Hematopoietic multipotent progenitor cell treated with erythropoietin and hydrocortisone succinate and interleukin-3 and kit ligand, for 8 days (in vitro differentiated cells): ENCODE measurements at regions not wholly inside any gene's neighbourhood (a gene's known extent, or its start where the extent isn't known, plus 50 kb on each side); places are given as distances from the start of the nearest gene placed in this dataset.

ENCODE experiments used
- DNase-seq: peaks from one replicate; pipeline ENCODE4 v3.0.0-alpha.2; 2015

DNA sequence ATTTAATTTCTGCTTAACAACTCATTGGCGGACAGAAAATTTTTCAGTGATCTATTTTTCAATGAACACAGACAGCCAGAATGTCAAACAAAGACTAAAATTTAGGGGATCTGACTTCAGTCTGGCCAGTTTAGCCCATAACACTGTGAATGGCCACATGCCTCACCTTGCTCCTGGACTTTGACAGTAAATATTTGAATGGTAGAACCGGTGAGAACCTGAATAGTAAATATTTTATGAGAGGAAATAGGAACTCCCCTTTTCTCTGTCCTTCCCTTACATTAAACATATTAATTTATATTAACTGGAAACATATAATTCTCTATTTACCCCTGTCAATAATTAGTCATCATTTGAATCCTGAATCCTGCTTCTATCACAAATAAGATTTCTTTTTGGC lies 942.1 kb downstream of the KCNJ2 start:
- no peak for DNase-seq

DNA sequence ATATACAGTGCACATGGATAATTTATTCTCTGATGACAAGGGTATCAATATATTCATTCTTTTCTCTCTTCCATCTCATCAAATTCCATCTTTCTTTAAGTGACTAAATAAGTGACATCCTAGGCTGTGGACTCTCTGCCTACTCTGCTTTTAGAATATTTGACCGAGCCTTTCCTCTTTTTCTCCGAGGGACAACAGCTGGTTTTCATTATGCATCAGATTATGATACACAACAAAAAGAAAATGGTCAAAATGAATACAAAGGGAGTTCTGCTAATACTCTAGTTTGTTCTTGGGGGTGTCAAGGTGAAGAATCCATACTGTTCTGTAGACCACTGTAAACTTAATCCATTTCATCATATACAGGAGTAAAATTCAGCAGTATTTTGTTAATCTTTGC lies 942.6 kb downstream of the KCNJ2 start:
- no peak for DNase-seq

DNA sequence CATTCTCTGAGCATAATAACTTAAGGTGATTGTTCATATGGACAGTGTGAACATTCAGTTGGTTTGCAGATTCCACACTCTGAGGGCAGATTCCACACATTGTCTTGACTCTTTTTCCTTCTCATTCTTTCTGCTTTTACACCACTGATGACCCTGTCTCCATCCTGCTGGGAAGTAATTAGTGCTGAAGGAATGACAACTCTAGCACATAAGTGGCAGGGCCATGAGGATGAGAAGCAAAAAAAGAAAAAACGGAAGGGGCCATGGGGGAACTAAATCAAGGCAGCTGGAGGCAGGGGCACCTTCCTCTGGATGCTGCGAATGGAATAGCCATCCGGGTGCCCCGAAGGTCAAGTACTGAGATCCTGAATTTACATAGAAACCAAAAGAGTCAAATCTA lies 944.0 kb downstream of the KCNJ2 start:
- DNase-seq: no peak

DNA sequence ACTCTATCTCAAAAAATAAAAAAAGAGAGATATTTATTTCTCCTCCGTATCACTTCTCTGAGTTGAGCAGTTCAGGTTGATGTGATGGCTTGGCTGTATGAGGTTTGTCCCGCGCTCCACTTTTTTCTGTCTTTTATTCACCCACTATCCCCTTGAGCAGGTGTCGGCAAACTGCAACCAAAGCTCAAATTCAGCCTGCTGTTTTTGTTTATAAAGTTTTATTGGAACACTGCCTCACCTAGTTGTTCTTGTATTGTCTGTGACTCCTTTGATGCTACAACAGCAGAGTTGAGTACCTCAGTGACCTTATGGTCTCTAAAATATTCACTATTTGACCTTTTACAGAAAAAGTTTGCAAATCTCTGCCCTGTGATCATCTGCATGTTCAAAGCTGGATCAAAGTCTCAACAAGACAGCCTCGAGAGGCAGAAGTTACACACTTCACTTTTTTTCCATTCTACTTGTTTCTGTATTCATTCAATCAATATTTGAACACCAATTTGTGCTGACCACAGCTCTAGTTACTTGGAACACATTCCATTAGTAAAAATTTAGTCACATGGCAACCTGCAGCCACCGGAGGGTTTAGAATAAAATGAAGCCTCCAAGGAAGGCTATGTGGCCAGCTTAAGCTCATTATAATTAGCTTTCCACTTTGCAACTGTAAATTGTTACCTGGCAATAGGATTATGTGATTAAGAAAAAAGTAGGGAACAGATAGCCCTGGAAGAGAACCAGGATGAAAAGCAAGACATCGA lies 945.8 kb downstream of the KCNJ2 start:
- no peak for DNase-seq

DNA sequence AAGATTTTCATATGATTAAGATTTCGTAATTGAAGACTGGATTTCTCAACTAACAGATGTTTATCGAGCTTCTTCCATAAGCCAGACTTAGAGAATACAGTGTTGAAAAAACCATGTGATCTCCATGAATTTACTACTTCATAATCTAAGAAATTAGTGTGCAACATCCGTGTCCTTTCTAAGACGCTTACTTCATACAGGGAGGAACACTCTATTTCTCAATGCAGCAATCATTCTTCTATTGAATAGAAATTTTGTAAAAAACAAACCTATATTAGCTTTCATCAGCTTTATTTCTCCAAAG lies 946.3 kb downstream of the KCNJ2 start:
- DNase-seq: no peak

DNA sequence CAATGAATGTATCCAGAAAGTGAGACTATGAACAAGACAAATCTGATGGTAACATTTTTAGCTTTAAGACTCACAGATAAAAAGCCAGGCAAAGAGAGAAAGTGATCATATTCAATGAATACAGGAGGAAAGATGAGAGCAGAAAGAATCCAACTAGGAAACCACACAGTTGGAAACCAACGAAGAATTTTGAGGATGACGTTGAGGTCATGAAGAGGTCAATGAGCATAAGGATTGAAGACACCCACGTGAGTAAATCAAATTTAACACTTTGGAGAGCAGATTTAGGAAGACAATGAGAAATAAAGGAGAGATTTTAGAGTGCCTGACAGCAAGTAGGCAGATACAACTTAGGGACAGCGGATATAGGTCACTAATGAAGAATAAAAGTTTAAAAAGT lies 948.1 kb downstream of the KCNJ2 start:
- DNase-seq: no peak

DNA sequence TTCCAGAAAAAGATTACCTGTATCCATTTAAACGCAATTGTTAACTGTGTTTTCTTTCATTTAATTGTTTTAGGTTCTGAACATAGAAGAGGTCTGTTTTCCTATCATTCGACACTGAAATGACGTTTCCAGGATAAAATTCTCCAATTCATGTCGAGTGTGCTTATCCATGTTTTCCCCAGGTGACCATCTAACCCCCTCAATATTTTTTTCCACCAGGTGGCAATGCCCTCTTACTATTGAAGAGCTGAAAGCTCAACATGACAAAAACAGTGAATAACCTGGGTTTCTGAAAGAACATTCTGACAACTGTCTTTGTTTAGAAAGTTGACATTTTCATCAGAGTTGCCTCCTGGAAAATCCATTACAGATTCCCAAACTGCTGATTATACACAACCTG lies 948.7 kb downstream of the KCNJ2 start:
- DNase-seq: no peak

DNA sequence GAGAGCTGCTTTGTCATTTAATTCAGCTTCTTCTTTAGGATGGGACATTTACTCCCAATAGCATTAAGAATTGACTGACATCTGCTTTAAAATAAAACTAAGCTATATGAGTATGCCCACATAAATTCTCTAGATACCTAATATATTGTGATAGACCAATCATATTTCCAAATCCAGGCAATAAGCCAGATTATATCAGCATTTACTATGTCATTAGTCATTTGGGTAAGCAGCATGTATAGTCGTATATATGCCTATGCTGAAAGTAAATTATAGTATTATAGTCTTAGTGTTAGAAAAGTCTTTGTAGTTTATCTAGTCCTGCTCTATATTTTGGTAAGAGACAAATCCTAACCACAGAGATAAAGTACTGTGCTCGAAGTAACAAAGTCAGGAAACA lies 958.1 kb downstream of the KCNJ2 start:
- no peak for DNase-seq

DNA sequence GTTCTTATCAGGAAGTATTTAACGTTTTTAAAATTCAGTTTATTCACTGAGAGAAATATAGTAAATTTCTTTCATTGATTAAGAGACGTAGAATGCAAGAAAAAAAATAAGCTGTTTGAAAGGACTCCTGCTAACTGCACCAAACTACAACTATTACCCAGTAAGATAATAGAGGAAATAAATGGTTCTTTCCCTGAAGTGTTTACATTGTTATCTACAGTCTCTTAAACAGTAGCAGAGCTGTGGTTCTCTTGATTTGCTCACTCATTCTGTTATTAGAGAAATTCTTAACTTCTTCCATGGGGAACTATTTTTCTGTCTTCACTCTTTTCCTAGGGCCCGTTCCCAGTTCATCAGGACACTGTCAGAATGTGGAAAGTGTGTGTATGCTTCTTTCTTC lies 973.0 kb downstream of the KCNJ2 start:
- no peak for DNase-seq

DNA sequence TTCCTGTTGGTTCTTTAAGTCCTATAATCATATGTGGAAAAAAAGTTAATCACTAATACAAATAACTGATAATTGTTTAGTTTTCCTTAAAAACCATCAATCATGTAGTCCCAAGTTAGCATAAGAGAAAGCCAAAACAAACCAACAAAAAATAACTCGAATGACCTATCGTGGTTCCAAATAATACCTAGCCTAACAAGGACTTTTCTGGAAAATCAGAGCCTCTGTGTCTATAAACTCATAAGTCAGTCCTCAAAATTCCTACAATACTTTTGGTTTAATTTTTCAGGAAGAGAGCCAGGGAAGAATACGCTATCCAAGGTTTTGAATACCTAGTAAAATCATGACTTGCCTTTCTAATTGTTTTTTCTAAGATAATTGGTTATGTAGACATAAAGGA lies 975.3 kb upstream of the SOX9 start:
- no peak for DNase-seq

DNA sequence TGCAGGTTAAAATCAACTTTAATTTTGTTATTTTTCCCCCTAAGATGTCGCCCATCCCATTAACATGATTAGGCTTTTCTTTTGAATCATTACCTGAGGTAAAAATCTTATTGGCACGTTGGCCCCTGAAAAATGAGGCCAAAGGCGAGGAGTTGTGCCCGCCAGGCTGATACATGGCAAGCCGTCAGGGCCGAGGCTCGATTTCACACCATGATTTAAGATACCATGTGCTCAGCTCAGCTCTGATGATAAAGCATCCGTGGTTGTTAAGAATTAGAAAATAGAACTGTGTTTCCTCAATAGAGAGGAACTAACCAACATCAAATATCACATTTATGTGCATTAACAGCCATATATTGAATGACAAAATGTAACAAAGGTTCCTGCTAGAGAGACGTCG lies 972.9 kb upstream of the SOX9 start:
- DNase-seq: no peak

DNA sequence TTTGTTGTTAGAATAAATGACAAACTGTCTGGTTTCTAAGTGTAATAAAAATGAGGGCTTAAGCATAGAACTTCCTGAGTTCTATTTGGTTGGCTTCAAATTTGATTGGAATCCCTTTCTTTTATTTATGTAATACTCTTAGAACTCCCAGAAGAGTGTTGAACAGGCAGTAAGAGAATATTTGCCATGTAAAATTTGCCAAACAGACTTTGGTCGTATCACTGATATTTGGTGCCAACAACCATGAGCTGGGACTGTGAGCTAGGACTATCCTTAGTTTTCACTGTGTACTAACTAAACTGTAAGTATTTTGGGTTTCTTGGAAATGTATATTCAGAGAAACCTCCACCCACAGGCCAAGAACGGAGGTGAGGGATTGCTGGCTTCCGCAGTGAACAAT lies 971.2 kb upstream of the SOX9 start:
- no peak for DNase-seq

DNA sequence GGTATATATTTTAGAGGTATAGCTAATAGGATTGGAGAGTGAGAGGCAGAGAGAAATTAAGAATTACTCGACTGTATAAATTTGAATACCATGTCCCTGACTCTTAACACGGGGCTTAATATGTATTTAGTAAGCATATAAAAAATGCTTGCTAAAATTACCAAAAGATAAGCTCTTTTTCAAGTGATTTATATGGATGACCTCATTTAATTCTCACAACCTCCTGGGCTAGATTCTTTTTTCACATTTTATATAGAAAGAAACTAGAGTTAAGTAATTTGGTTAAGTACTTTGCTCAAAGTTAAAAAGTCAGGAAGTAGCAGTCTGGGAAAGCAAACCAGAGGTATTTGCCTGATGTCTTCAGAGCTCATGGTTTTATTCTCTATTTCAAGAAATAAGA lies 963.5 kb upstream of the SOX9 start:
- no peak for DNase-seq

DNA sequence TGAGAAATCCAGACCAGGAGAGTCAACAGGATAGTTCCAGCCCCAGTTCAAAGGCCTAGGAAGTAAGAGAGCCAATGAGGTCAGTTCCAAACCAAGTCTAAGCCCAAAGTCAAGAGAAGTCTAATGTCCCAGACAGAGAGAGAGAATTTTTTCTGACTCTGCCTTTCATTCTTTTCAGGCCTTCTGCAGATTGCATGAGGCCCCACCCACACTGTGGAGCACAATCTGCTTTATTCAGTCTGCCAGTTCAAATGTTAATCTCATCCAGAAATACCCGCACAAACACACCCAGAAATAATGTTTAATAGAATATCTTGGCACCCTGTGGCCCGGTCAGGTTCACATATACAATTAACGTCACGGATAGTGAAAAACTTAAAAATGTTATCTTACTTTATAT lies 962.4 kb upstream of the SOX9 start:
- no peak for DNase-seq

DNA sequence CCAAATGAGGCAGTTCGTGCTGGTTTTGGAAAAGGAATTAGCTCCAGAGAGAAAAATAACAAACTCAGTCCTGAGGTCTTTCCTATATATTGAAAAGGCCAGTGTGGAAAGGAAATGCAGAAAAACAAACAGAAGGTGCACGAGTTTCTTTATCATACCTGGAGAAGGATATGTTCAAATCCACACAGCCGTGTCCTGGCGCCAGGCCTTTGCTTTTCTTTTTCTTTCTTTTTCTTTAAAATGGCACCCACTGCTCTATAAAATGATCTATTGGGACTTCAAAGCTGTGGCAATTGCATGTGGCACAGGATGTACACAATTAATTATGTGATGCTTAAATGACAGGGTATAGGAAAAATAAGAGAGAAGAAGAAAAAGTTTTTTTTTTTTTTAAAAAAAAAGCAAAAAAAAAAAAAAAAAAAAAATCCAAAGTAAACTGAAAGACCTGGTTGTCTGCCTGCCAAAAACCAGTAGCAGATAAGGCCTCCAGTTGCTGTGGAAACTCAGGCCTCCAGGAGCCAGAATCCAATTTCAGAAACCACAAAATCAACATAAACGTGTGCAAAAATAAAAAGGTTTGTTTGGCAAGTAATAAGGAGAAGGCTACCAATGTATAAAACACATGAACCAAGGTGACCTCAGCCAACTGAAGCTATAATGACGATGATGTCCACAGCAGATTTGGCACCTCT lies 957.6 kb upstream of the SOX9 start:
- DNase-seq: no peak

DNA sequence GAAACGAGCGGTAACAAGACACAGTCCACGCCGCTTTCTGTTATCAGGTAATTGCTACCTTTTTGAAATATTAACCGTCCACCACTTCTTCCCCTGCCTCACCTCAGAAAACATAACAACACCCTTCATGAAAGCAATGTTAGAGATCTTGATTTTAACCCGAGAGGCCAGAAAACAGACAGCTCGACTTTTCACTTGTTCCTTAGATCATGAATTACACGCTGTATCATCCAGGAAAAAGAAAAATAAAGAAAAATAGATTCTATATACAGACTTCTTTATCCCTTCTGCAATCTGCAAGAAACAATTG lies 957.1 kb upstream of the SOX9 start:
- DNase-seq: no peak

DNA sequence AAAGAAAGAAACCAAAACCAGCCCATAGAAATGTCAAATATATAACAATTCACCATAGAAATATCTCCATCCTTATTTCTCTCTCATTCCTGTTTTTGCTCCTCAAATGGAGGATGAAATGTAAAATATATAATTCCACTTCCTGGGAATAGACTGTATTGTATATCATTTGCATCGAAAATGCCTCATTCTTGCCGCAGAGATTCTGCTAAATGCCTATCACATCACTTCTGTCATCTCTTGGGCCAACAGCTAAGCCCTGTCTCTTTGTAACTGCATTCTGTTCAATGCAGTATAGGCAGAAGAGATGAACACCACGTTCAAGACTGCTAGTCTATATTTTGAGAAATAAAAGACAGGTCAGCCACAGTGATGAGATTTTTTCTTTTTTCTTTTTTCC lies 956.3 kb upstream of the SOX9 start:
- no peak for DNase-seq

DNA sequence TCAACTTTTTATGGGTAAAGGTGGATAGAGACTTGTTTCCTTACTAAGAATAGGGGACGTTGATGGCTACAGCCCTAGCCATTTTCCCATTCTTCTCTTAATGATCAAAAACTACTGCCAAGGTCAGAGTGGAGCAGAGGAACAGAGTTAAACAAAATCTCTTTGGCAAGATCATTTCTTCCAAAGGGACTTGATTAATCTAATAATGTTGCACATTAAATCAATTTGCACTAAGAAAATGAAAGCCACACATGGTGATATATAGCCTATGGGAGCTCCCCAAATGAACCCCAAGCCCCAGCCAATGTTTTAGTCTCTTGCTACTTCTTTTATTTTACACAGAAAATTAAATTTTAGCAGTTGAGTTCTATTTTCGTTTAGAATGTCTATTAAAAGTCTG lies 954.5 kb upstream of the SOX9 start:
- no peak for DNase-seq

DNA sequence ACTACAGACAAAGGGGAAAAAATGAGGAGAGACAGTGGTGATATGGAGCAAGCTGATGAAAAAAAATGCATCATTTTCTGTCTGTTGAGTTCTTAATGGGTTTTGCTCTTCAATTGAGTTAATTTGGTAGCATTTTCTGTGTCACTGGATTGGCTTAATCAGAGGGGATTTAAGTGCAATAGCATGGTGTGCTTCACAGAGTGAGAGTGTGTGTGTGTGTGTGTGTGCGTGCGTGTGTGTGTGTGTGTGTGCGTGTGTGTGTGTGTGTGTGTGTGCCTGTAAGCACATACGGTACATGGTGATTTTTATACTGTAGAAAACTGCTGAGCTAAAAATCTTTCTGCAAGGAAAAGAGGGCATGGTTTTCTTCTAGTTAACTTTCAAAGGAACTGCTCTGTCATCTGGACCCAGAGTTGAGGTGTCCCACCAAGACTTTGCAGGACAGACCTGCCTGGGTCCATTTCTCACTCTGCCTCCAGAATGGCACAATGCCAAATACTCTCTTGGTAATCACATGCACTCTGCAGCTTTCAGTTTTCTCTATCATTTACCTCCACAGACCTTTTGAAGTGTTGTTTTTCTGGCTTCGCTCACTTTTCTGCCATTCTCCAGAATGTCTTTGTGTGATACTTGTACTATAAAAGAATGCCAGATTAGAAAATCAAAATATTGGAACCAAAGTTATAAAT lies 952.6 kb upstream of the SOX9 start:
- DNase-seq: no peak

DNA sequence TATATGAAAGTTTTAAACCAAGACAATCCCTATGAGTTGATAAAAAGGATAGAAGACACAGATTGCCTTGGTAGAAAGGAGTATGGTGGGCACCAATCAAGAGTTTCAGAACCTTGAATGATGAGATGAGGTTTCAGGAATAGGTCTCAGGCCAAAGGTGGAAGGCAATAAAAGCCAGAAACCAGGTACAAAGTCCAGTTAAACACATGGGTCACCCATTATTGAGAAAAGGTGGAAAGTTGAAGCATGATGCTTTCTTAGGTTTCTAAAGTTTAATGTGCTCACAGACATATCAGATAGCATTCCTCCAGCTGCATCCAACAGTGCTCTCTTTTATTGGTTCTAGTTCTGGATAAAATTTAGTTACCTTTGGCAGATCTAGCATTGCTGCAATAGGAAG lies 950.8 kb upstream of the SOX9 start:
- no peak for DNase-seq

DNA sequence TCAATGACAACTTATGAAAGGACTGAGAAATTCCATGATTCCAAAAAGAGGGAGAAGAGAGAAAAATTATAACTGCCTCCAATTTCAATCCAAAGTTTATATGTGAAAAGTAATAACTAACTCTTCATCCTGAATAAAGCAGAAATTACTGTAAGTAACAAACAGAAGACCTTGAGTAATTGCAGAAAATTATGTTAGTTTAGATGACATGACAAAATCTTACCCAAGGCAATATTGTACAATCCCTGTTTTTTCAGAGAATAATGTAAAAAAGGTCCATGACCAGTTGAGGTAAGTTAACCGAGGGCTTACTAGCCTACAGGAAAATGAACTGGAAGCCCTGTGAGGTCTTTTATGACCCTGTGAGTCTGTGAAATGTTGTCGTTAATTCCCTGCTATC lies 949.5 kb upstream of the SOX9 start:
- DNase-seq: no peak

DNA sequence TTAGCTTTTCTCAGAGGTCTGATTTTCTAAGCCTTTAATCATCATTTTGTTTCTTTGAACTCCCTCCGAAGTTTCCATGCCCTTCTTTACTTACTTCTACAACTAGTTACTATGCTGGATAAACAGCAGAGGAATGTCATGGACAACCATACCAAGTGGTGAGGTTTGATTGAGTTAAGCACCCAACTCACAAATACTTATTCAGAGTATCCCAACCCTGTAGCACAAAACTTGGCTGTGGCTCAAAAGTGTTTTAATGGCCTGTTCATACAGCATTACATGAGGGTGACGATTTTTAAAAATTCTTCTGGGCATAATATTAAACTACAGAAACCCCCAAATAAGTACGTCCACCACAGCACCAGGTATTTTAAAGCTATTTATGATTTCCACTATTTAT lies 946.8 kb upstream of the SOX9 start:
- no peak for DNase-seq

DNA sequence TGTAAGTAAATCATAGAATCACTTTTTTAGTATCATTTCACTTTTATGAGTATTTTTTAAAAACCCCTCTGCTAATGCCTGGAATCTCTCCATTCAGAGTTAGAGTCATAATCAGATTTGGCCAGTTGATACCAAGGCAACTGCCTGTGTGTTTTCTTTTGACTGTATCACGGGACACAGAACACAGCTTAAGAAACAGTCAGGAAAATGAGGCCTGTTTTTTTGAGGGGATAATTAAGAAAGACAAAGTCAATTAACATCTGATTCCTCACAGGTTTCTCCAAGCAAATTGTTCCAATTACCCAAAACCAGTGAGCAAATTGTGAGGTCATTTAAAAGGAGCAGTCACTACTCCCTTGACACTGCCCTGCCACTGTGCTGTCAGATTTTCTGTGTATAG lies 944.5 kb upstream of the SOX9 start:
- DNase-seq: no peak

DNA sequence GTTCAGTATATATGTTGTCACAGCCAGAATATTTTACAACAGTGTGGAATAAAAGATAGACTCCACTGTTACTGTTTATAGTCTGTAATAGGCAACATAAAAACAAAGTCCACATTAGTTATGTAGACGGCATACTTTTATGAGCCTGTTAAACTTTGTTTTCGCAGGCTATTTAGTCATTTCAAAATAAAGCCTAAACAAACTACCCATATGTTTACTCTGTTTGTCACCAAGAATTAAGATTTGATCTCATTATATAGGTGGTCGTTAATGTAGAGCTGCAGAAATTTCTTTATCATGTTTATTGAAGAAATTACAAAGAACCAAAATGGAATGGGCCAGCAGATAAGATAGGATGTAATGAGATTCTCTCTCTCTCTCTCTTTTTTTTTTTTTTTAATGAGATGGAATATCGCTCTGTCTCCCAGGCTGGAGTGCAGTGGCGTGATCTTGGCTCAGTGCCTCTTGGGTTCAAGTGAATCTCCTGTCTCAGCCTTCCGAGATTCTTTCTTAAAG lies 943.8 kb upstream of the SOX9 start:
- no peak for DNase-seq
